Heart right ventricle (tissue), 16 donors: ENCODE measurements at regions not wholly inside any gene's neighbourhood (a gene's known extent, or its start where the extent isn't known, plus 50 kb on each side); places are given as distances from the start of the nearest gene placed in this dataset.

Source experiments
- ATAC-seq, 8 donors: fragments of 200-7000 bp; cut with Tn5 transposase; one replicate each; pipeline ENCODE4 v1.9.1; 2020; ENCODE audit warnings: mild to moderate bottlenecking in 8 of 8, moderate library complexity in 8 of 8, moderate number of reproducible peaks in 1 of 8
- DNase-seq, 2 donors: peaks; one replicate each; pipeline ENCODE4 v3.0.0-alpha.2; 2020
- H3K27ac ChIP-seq, 10 donors: fragments of 200-600 bp; sonication (generic) in 2 of 10; one replicate each; pipeline versions ENCODE4 v1.5.0 to v1.8.0; 2020 to 2022; ENCODE audit warnings: mild to moderate bottlenecking in 3 of 10
- H3K27me3 ChIP-seq, 7 donors: fragments of 200-600 bp; one replicate each; pipeline ENCODE4 v1.8.0; 2021 to 2022; ENCODE audit warnings: mild to moderate bottlenecking in 2 of 7
- H3K36me3 ChIP-seq, 9 donors: fragments of 200-600 bp; sonication (generic) in 1 of 9; one replicate each; pipeline versions ENCODE4 v1.5.0 to v1.8.0; 2020 to 2022; ENCODE audit warnings: mild to moderate bottlenecking in 2 of 9
- H3K4me1 ChIP-seq, 9 donors: fragments of 200-600 bp; sonication (generic) in 1 of 9; one replicate each; pipeline versions ENCODE4 v1.5.0 to v1.8.0; 2020 to 2022; ENCODE audit warnings: mild to moderate bottlenecking in 4 of 9
- H3K4me3 ChIP-seq, 10 donors: fragments of 200-600 bp; sonication (generic) in 2 of 10; one replicate each; pipeline versions ENCODE4 v1.5.0 to v1.8.0; 2020 to 2022; ENCODE audit warnings: mild to moderate bottlenecking in 7 of 10, moderate library complexity in 2 of 10
- H3K9me3 ChIP-seq, 11 donors: fragments of 200-600 bp in 10 of 11; sonication (generic) in 2 of 11; one replicate each; pipeline versions ENCODE4 v1.5.0 to v1.8.0; 2013 to 2022; ENCODE audit warnings: mild to moderate bottlenecking in 2 of 11, control low read depth in 1 of 11, moderate library complexity in 1 of 11
- CTCF ChIP-seq, 9 donors: fragments of 200-600 bp; sonication (generic) in 2 of 9; IDR thresholded peaks; one replicate each; pipeline versions ENCODE4 v1.5.0 to v1.8.0; 2021 to 2022; ENCODE audit warnings: antibody characterized with exemption in 9 of 9, mild to moderate bottlenecking in 5 of 9, moderate library complexity in 1 of 9
- WGBS, 2 donors: extraction: QIAGEN DNeasy Blood & Tissue Kit; methylation state at CpG; one replicate each; pipeline ENCODE4 v1.1.7; 2013; ENCODE audit warnings: inconsistent platforms in 1 of 2; 5-methylcytosine and 5-hydroxymethylcytosine counted together
- intact Hi-C, 10 donors: fragments of 100-400 bp; cut with DNase I; formaldehyde crosslinking; loops; one replicate each; pipeline versions ENCODE4 v1.11.1 to v1.14.2; 2022
- donor health status: Arrhythmogenic right ventricular cardiomyopathy.
- donor health status: ischemic (EF 13 %, LVEDD 7.1; RV severe dilation, severe dysfunction).
- donor health status: healthy with polysubstance abuse.
- donor health status: DM: no; HTN: yes; CAD: no.
- donor health status: DM: no; HTN: no; CAD: no.
- donor health status: ischemic (EF 25% LVEDD 6.9; RV normal size, moderate dysfunction).
- donor health status: ischemic (EF 25% LVEDD 5.7; RV mildly dilated, moderate dysfunction).
- donor health status: healthy.
- donor health status: DM: yes; HTN: yes; CAD: no.
- donor health status: Ischemic cardiomyopathy.
- donor health status: ischemic (EF 35%, LVEDD 5.7; RV mildly dilated, moderate dysfunction).
- donor health status: nonischemic (EF 11% LVEDD 7.7; RV severe dilation, severe dysfunction).
- donor health status: DM: yes; HTN: yes; CAD: no.
- donor health status: PGD.
- donor health status: ischemic (EF 29% LVEDD 5.4; RV normal size, mild dysfunction).
- donor health status: nonischemic (EF 23%, LVEDD 6.1; RV moderate dilation, normal function).

GRCh38 chr3:181316482-181316881 is 326.9 kb upstream of the DNAJC19 start:
- 5 to 7% methylated on average over 1 of the region's 1 CpG for WGBS, 2 donors
- intact Hi-C loops: no loop called here
- DNase-seq: no peak

GRCh38 chr3:181313335-181313734 is 323.8 kb upstream of the DNAJC19 start:
- TF ChIP-seq CTCF (IDR thresholded peaks at IDR 0.05): no peak
- Histone ChIP-seq H3K9me3 (no peaks in the 10 kb centered on the region), H3K36me3 (no peaks in the 10 kb centered on the region), H3K27ac (no peak overlapping the region), H3K4me1 (no peaks in the 10 kb centered on the region), H3K27me3 (peaks cover 0 to 18% (median 0%) of the 10 kb centered on the region in 7 donors), H3K4me3 (no peak overlapping the region)
- 16 to 17% methylated on average over 5 of the region's 5 CpGs for WGBS, 2 donors
- intact Hi-C loops: no loop called here
- no peak for DNase-seq
- ATAC-seq: no peak

More at GRCh38 chr3:181316482-181316881, 326.9 kb upstream of the DNAJC19 start:
- Histone ChIP-seq H3K4me3 (no peak overlapping the region), H3K9me3 (peaks cover 0 to 16% (median 0%) of the 10 kb centered on the region in 11 donors), H3K36me3 (no peaks in the 10 kb centered on the region), H3K27ac (no peak overlapping the region), H3K27me3 (no peaks in the 10 kb centered on the region), H3K4me1 (no peaks in the 10 kb centered on the region)
- no peak for TF ChIP-seq CTCF (IDR thresholded peaks at IDR 0.05)
- no peak for ATAC-seq

- no peak overlapping the region for H3K27ac ChIP-seq
- intact Hi-C loops: no loop called here
- H3K27me3 ChIP-seq: peaks cover 0 to 18% (median 0%) of the 10 kb centered on the region in 7 donors
- TF ChIP-seq CTCF (IDR thresholded peaks at IDR 0.05): no peak
- no peaks in the 10 kb centered on the region for H3K36me3 ChIP-seq
- no peaks in the 10 kb centered on the region for H3K4me1 ChIP-seq
- no peak for DNase-seq
- peaks cover 0 to 9% (median 0%) of the 10 kb centered on the region in 11 donors for H3K9me3 ChIP-seq
- 73 to 74% methylated on average over 6 of the region's 6 CpGs for WGBS, 2 donors
- ATAC-seq: no peak
- H3K4me3 ChIP-seq: no peak overlapping the region
Observed at GRCh38 chr3:181311186-181311585, 321.6 kb upstream of the DNAJC19 start.

DNA sequence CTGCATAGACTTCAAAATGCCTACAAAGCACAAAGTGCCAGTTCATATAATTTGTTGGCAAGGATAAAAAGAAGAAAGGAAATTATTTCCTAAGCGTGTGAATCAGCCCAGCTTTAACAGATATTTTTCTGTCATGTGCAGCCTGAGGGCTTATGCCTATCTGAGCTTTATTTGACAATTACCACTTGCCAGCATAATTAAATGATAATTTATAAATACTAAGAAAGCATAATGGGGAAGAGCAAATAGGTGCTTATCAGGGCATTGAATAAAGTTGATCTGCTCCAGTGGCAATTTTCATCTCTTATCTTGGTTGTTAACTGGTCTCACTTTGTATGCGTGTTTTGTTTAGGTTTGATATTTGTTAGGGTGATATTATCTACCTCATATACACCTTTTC is 313.4 kb upstream of the DNAJC19 start:
- Histone ChIP-seq H3K27me3 (no peaks in the 10 kb centered on the region), H3K4me3 (no peak overlapping the region), H3K36me3 (no peaks in the 10 kb centered on the region), H3K9me3 (peaks cover 0 to 11% (median 0%) of the 10 kb centered on the region in 11 donors), H3K4me1 (no peaks in the 10 kb centered on the region), H3K27ac (no peak overlapping the region)
- WGBS, 2 donors: 89 to 91% methylated on average over 2 of the region's 2 CpGs
- intact Hi-C loops: no loop called here
- DNase-seq (no peak), ATAC-seq (no peak)
- TF ChIP-seq CTCF (IDR thresholded peaks at IDR 0.05): no peak
